Progenitor cell of endocrine pancreas (in vitro differentiated cells): ENCODE measurements at regions not wholly inside any gene's neighbourhood (a gene's known extent, or its start where the extent isn't known, plus 50 kb on each side); places are given as distances from the start of the nearest gene placed in this dataset.

Experiments used
- DNase-seq: peaks from one replicate; pipeline ENCODE4 v3.0.0; 2021; ENCODE audit warnings: low spot score; ENCODE audit not compliant: unreplicated experiment
- H3K27ac Mint-ChIP-seq: 2 replicates; pipeline ENCODE4 v1.8.0; 2021; ENCODE audit warnings: mild to moderate bottlenecking, moderate library complexity, mixed read lengths
- H3K27me3 Mint-ChIP-seq: 2 replicates; pipeline ENCODE4 v1.8.0; 2021; ENCODE audit warnings: mixed read lengths
- H3K36me3 Mint-ChIP-seq: 2 replicates; pipeline ENCODE4 v1.8.0; 2022; ENCODE audit warnings: mixed read lengths; ENCODE audit not compliant: insufficient read depth
- H3K4me1 Mint-ChIP-seq: 2 replicates; pipeline ENCODE4 v1.8.0; 2021; ENCODE audit warnings: low read depth, mixed read lengths
- H3K4me3 Mint-ChIP-seq: 2 replicates; pipeline ENCODE4 v1.8.0; 2021; ENCODE audit warnings: low read depth, mild to moderate bottlenecking, moderate library complexity, mixed read lengths
- H3K9me3 Mint-ChIP-seq: 2 replicates; pipeline ENCODE4 v1.8.0; 2021; ENCODE audit warnings: low read depth, mixed read lengths
- CTCF ChIP-seq: fragments of 200-600 bp; sonication (generic); IDR thresholded peaks from one replicate; pipeline ENCODE4 v1.5.0; 2021; ENCODE audit warnings: antibody characterized with exemption, mild to moderate bottlenecking; ENCODE audit not compliant: unreplicated experiment

GRCh38 chr9:2378266-2378665 is 243.3 kb upstream of the VLDLR start:
- DNase-seq = no peak
- H3K27me3 Mint-ChIP-seq = peaks cover 2% of the 10 kb centered on the region

GRCh38 chr9:2378816-2379215 is 242.8 kb upstream of the VLDLR start:
- DNase-seq = no peak
- H3K27me3 Mint-ChIP-seq = peaks cover 3% of the 10 kb centered on the region
- H3K4me3 Mint-ChIP-seq = no peak overlapping the region
- peaks cover 15% of the 10 kb centered on the region for H3K9me3 Mint-ChIP-seq
- H3K36me3 Mint-ChIP-seq = no peaks in the 10 kb centered on the region
- no peak overlapping the region for H3K27ac Mint-ChIP-seq
- no peak for TF ChIP-seq CTCF
- H3K4me1 Mint-ChIP-seq = no peaks in the 10 kb centered on the region

More at GRCh38 chr9:2378266-2378665, 243.3 kb upstream of the VLDLR start:
- no peak overlapping the region for H3K4me3 Mint-ChIP-seq
- no peaks in the 10 kb centered on the region for H3K4me1 Mint-ChIP-seq
- H3K27ac Mint-ChIP-seq = no peak overlapping the region
- H3K9me3 Mint-ChIP-seq = peaks cover 19% of the 10 kb centered on the region
- peaks cover 3% of the 10 kb centered on the region for H3K36me3 Mint-ChIP-seq
- TF ChIP-seq CTCF = no peak

- Mint-ChIP-seq H3K9me3 (peaks cover 6% of the 10 kb centered on the region), H3K27ac (no peak overlapping the region), H3K27me3 (peaks cover 3% of the 10 kb centered on the region), H3K36me3 (no peaks in the 10 kb centered on the region), H3K4me3 (no peak overlapping the region), H3K4me1 (no peaks in the 10 kb centered on the region)
- TF ChIP-seq CTCF = no peak
- no peak for DNase-seq
Measured at GRCh38 chr9:2384741-2385140, 236.8 kb upstream of the VLDLR start.

GRCh38 chr9:2385746-2386145 is 235.8 kb upstream of the VLDLR start:
- no peak for TF ChIP-seq CTCF
- no peak for DNase-seq
- Mint-ChIP-seq H3K9me3 (peaks cover 6% of the 10 kb centered on the region), H3K4me3 (no peak overlapping the region), H3K4me1 (no peaks in the 10 kb centered on the region), H3K36me3 (no peaks in the 10 kb centered on the region), H3K27ac (no peak overlapping the region), H3K27me3 (peaks cover 3% of the 10 kb centered on the region)

GRCh38 chr9:2386566-2386965 is 235.0 kb upstream of the VLDLR start:
- Mint-ChIP-seq H3K27me3 (peaks cover 3% of the 10 kb centered on the region), H3K36me3 (no peaks in the 10 kb centered on the region), H3K4me3 (no peak overlapping the region), H3K9me3 (peaks cover 6% of the 10 kb centered on the region), H3K4me1 (no peaks in the 10 kb centered on the region), H3K27ac (no peak overlapping the region)
- no peak for TF ChIP-seq CTCF
- DNase-seq = no peak
